AG09309 (cell line): ENCODE measurements at regions not wholly inside any gene's neighbourhood (a gene's known extent, or its start where the extent isn't known, plus 50 kb on each side); places are given as distances from the start of the nearest gene placed in this dataset.
A peak's percentile ranks its signal among the peaks of the same experiment; 100 is the strongest.

ENCODE experiments used
- DNase-seq: peaks from one replicate; pipeline ENCODE4 v3.0.0-alpha.2; 2010; ENCODE audit warnings: low read depth
- H3K4me3 ChIP-seq: 2 replicates; pipeline ENCODE4 v1.5.1; 2011; ENCODE audit warnings: mild to moderate bottlenecking, low read depth, low read length, moderate library complexity; ENCODE audit not compliant: control insufficient read depth
- TF ChIP-seq, protein P1 (sequence below): IDR thresholded peaks from 2 replicates; pipeline ENCODE4 v1.5.1; 2011; ENCODE audit warnings: mild to moderate bottlenecking, low read depth, low read length, inconsistent platforms; ENCODE audit not compliant: insufficient read depth, control insufficient read depth; ENCODE audit errors: missing control alignments

DNA sequence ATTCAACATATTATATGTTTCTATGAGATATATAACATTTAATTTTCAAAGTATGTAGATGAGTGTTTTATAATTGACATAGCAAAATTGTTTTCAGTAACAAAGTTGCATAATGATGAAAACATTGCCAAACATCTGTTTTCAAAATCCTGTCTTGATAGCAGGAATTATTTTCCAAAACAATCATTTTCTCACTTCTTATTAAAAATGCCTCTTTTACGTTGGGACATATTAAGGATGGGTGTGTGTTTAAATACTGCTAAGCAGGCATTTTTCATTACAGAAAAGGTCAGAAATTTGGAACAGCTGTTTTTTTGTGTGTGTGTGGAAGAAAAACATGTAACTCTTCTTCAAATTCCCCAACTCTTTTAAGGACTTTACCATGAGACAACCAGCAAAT, 452.0 kb downstream of the SPRY1 start:
- TF ChIP-seq, protein P1, sequence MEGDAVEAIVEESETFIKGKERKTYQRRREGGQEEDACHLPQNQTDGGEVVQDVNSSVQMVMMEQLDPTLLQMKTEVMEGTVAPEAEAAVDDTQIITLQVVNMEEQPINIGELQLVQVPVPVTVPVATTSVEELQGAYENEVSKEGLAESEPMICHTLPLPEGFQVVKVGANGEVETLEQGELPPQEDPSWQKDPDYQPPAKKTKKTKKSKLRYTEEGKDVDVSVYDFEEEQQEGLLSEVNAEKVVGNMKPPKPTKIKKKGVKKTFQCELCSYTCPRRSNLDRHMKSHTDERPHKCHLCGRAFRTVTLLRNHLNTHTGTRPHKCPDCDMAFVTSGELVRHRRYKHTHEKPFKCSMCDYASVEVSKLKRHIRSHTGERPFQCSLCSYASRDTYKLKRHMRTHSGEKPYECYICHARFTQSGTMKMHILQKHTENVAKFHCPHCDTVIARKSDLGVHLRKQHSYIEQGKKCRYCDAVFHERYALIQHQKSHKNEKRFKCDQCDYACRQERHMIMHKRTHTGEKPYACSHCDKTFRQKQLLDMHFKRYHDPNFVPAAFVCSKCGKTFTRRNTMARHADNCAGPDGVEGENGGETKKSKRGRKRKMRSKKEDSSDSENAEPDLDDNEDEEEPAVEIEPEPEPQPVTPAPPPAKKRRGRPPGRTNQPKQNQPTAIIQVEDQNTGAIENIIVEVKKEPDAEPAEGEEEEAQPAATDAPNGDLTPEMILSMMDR, result no peak
- H3K4me3 ChIP-seq, result no peak overlapping the region
- no peak for DNase-seq

DNA sequence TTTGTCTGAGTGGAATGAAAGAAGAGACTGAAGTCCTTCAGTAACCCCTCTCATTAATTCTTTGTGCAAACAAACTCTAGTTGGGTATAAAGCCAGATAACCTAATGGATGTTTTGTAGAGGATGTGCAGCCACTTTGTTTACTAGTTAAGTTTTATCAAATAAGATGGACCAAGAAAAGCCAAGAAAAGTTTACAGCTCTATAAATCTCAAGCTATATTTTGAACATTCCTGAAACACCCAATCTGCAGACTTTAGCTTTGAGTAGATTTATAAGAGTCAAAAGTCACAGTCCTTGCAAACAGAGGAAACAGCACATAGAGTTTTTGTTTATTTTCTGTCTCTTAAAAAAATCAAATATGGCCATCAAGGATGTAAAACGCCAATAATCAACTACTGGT, 452.9 kb downstream of the SPRY1 start:
- no peak overlapping the region for H3K4me3 ChIP-seq
- TF ChIP-seq, protein P1, result no peak
- no peak for DNase-seq

DNA sequence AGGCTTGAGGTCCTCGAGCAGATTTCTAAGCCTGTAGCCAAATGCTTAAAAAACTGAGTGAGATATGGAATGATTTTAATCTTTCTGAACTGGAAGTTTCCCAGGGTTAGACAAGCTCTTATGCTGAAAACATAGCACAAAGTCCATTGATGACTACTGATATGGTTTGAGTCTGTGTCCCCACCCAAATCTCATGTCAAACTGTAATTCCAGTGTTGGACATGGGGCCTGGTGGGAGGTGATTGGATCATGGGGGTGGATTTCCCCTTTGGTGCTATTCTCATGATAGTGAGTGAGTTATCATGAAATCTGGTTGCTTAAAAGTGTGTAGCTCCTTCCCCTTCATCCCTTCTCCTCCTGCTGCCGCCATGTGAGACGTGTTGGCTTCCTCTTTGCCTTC, 454.9 kb downstream of the SPRY1 start:
- H3K4me3 ChIP-seq, result no peak overlapping the region
- DNase-seq, result no peak
- TF ChIP-seq, protein P1, result no peak

DNA sequence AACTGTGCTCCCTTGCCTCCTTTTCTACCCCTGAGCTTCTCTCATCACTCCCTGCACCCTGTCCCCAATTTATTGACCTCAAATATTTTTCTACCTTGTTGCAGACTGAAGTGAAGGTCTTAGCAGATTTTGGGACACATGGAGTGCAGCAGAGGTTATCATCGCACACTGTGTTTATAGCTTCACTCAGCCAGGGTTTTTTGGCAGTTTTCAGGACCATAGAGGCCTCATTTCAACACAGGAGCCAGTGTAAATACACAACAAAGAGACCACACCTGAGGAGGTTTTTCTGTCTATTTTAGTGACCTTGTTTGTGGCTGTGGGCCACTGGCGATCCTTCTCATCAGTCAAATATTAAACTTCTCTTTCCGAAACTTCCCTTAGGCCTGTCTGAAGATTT, 457.1 kb downstream of the SPRY1 start:
- H3K4me3 ChIP-seq, result no peak overlapping the region
- no peak for DNase-seq
- TF ChIP-seq, protein P1, result no peak

DNA sequence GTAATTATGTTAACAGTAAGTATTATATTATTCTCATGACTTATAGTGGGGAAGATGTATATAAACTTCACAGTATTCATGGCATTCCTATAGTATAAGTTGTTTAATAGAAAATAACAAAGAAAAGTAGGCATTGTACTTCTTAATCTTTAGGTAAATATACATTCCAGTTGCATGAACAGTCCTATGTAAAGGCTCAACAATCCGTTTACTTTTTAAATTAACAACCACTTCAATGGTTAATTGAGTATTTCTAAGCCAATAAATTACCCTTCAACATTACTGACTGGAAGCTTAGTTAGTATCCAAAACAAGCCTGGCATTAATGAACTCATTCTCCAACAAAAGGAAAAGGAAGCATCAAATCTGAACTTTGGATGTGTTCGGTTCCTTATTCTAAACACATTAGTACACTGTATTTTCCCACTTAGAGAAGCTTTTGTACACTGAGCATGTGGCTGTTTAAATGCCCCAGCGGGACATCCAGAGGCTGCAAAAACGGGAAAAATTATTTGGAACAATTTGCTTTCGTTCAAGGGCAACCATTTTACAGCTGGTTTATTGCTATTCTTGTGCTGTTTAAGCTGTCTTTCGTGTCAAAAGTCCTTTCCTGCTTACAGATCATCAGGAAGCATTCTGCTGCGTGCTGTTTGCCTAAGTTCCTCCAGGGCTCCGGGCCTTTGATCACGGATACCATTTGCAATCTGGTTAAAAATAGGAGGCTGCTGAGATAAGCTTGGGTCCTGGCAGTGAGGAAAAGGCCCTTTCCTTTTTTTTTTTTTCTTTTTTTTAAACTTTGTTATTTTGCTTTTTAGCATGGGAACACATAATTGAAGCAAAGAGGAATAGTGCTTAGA, 460.3 kb downstream of the SPRY1 start:
- no peak for DNase-seq
- H3K4me3 ChIP-seq, result no peak overlapping the region
- TF ChIP-seq, protein P1, result peak; percentile 25

DNA sequence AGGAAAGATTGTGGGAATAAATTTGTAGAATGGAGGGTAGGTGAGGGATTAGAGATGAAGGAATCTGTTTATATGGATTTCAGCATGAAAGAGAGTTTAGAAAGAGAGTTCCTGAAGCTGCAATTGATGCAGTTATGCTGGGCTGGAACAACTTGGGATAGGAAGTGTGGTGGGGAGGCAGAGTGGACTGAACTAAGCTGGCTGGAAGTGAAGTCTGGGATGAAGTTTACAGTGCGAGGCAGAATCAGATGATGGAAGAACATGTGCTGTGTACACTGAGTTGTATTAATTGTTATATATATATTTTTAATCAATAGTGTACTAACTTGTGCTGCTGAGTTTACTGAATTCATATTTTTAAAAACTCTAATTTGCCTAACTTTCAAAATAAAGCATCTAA, 461.9 kb downstream of the SPRY1 start:
- DNase-seq, result no peak
- TF ChIP-seq, protein P1, result no peak
- H3K4me3 ChIP-seq, result no peak overlapping the region

DNA sequence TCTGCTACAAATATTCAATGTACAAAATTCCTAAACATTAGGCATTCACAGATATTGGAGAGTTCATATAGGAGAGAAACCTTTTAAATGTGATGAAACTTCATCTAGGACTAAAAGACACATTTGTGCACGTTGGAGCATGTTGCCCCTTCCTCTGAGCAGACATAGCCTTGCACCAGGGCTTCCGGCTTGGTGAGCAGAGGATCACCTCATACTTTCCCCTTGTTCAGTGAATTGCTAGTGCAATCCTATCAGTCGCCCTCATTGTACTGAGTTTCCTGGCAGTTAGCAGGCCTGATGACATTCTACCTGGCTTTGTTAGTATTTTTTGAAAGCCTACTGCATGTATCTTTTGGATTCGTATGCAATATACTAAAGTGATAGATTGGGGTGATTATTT, 466.2 kb downstream of the SPRY1 start:
- DNase-seq, result no peak
- TF ChIP-seq, protein P1, result no peak

More for the DNA sequence above, 466.2 kb downstream of the SPRY1 start:
- H3K4me3 ChIP-seq, result no peak overlapping the region
